Smooth muscle cell (in vitro differentiated cells): ENCODE measurements at regions not wholly inside any gene's neighbourhood (a gene's known extent, or its start where the extent isn't known, plus 50 kb on each side); places are given as distances from the start of the nearest gene placed in this dataset.

Experiments used
- DNase-seq: peaks from one replicate; lab custom pipeline; 2025; ENCODE audit not compliant: unreplicated experiment; lab: John Stamatoyannopoulos, UW
- H2AFZ ChIP-seq: fragments of 200-600 bp; sonication (generic); 2 replicates; pipeline ENCODE4 v1.6.0; 2016; ENCODE audit warnings: antibody characterized with exemption, low read depth, mild to moderate bottlenecking
- H3F3A ChIP-seq: fragments of 200-600 bp; sonication (generic); 2 replicates; pipeline ENCODE4 v1.6.0; 2017; ENCODE audit warnings: antibody characterized with exemption, low read depth
- H3K27ac ChIP-seq: fragments of 200-600 bp; sonication (generic); 2 replicates; pipeline ENCODE4 v1.5.1; 2016; ENCODE audit warnings: low read depth, mild to moderate bottlenecking
- H3K27me3 ChIP-seq: fragments of 200-600 bp; sonication (generic); 2 replicates; pipeline ENCODE4 v1.6.1; 2016; ENCODE audit warnings: low read depth, mild to moderate bottlenecking
- H3K36me3 ChIP-seq: fragments of 200-600 bp; sonication (generic); 2 replicates; pipeline ENCODE4 v1.5.1; 2016; ENCODE audit warnings: low read depth
- H3K4me1 ChIP-seq: fragments of 200-600 bp; sonication (generic); 2 replicates; pipeline ENCODE4 v1.5.1; 2016; ENCODE audit warnings: low read depth
- H3K4me2 ChIP-seq: fragments of 200-600 bp; sonication (generic); 2 replicates; pipeline ENCODE4 v1.6.0; 2016; ENCODE audit warnings: mild to moderate bottlenecking
- H3K4me3 ChIP-seq: fragments of 200-600 bp; sonication (generic); 2 replicates; pipeline ENCODE4 v1.5.1; 2016; ENCODE audit warnings: mild to moderate bottlenecking
- H3K79me2 ChIP-seq: fragments of 200-600 bp; sonication (generic); 2 replicates; pipeline ENCODE4 v1.6.0; 2016; ENCODE audit warnings: low read depth, mild to moderate bottlenecking
- H3K9ac ChIP-seq: fragments of 200-600 bp; sonication (generic); 2 replicates; pipeline ENCODE4 v1.6.0; 2016; ENCODE audit warnings: low read depth
- H3K9me3 ChIP-seq: fragments of 200-600 bp; sonication (generic); replicated peaks from 2 replicates; pipeline ENCODE4 v1.5.1; 2016; ENCODE audit warnings: low read depth
- H4K20me1 ChIP-seq: fragments of 200-600 bp; sonication (generic); 2 replicates; pipeline ENCODE4 v1.6.0; 2016; ENCODE audit warnings: low read depth
- CTCF ChIP-seq: fragments of 200-600 bp; sonication (generic); IDR thresholded peaks from 2 replicates; pipeline ENCODE4 v1.5.1; 2017; ENCODE audit warnings: borderline replicate concordance, mild to moderate bottlenecking, antibody characterized with exemption; ENCODE audit not compliant: insufficient read depth, poor library complexity, severe bottlenecking
- WGBS: methylation state at CpG from one replicate; pipeline ENCODE4 v1.1.7; 2016; ENCODE audit warnings: low lambda C conversion rate; 5-methylcytosine and 5-hydroxymethylcytosine counted together

GRCh38 chr7:115099906-115100305, 178.0 kb downstream of the MDFIC start:
- 21% methylated on average over 1 of the region's 1 CpG for WGBS
- Histone ChIP-seq H2AFZ (no peak overlapping the region), H3K27ac (no peak overlapping the region), H3K4me2 (no peak overlapping the region), H3K36me3 (no peaks in the 10 kb centered on the region), H4K20me1 (no peaks in the 10 kb centered on the region), H3K9me3 (no peaks in the 10 kb centered on the region), H3K4me1 (peaks cover 7% of the 10 kb centered on the region), H3F3A (no peaks in the 10 kb centered on the region), H3K9ac (no peak overlapping the region), H3K79me2 (no peaks in the 10 kb centered on the region), H3K27me3 (no peaks in the 10 kb centered on the region), H3K4me3 (no peak overlapping the region)
- DNase-seq: no peak
- no peak for TF ChIP-seq CTCF

- WGBS: 27% methylated on average over 3 of the region's 3 CpGs
- peak overlapping the region; percentile 81 for H2AFZ ChIP-seq
Measured at GRCh38 chr7:115097175-115097671, 175.3 kb downstream of the MDFIC start.

GRCh38 chr7:115096262-115096661, 174.4 kb downstream of the MDFIC start:
- H3K79me2 ChIP-seq: no peaks in the 10 kb centered on the region
- H3K27me3 ChIP-seq: no peaks in the 10 kb centered on the region
- no peak overlapping the region for H3K4me3 ChIP-seq
- H3K36me3 ChIP-seq: no peaks in the 10 kb centered on the region
- peaks cover 7% of the 10 kb centered on the region for H3K4me1 ChIP-seq
- no peak for DNase-seq
- no peak overlapping the region for H3K4me2 ChIP-seq
- no peak overlapping the region for H3K9ac ChIP-seq
- H4K20me1 ChIP-seq: no peaks in the 10 kb centered on the region
- WGBS: 96% methylated on average over 1 of the region's 1 CpG
- no peak for TF ChIP-seq CTCF
- H3F3A ChIP-seq: no peaks in the 10 kb centered on the region
- no peak overlapping the region for H2AFZ ChIP-seq
- no peaks in the 10 kb centered on the region for H3K9me3 ChIP-seq
- H3K27ac ChIP-seq: no peak overlapping the region

More at GRCh38 chr7:115097175-115097671, 175.3 kb downstream of the MDFIC start:
- H3K27me3 ChIP-seq: no peaks in the 10 kb centered on the region
- H3K27ac ChIP-seq: peak overlapping the region; percentile 76
- no peaks in the 10 kb centered on the region for H4K20me1 ChIP-seq
- peaks cover 7% of the 10 kb centered on the region for H3K4me1 ChIP-seq
- no peaks in the 10 kb centered on the region for H3K79me2 ChIP-seq
- DNase-seq: no peak
- H3F3A ChIP-seq: no peaks in the 10 kb centered on the region
- no peak for TF ChIP-seq CTCF
- no peaks in the 10 kb centered on the region for H3K36me3 ChIP-seq
- no peaks in the 10 kb centered on the region for H3K9me3 ChIP-seq
- H3K9ac ChIP-seq: peak overlapping the region; percentile 13
- no peak overlapping the region for H3K4me3 ChIP-seq
- peak overlapping the region; percentile 18 for H3K4me2 ChIP-seq

DNA sequence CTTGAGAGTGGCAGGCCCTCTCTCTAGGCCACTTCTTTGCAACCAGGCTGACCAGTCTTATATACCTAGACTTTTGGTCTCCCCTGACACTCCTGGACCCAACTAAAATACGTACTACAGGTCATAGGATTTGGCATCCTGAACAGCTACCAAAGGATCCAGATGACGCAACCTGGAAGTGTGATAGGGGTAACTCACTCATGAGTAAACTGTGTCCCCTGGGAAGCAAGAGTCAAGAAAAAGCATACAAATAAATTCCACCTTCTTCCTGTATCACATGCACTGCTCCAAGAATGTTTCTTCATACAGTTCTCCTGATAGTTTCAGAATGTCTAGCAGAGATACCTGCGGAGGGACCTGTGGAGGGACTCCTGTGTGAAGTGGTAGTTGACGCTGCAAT, 172.3 kb downstream of the MDFIC start:
- no peak for TF ChIP-seq CTCF

More for the DNA sequence above, 172.3 kb downstream of the MDFIC start:
- H3K4me2 ChIP-seq: no peak overlapping the region
- no peaks in the 10 kb centered on the region for H3F3A ChIP-seq
- no peaks in the 10 kb centered on the region for H3K27me3 ChIP-seq
- H2AFZ ChIP-seq: no peak overlapping the region
- H3K36me3 ChIP-seq: no peaks in the 10 kb centered on the region
- H3K4me1 ChIP-seq: peaks cover 7% of the 10 kb centered on the region
- no peaks in the 10 kb centered on the region for H3K9me3 ChIP-seq
- H3K9ac ChIP-seq: no peak overlapping the region
- H4K20me1 ChIP-seq: no peaks in the 10 kb centered on the region
- 94% methylated on average over 4 of the region's 4 CpGs for WGBS
- no peak for DNase-seq
- H3K4me3 ChIP-seq: no peak overlapping the region
- no peak overlapping the region for H3K27ac ChIP-seq
- no peaks in the 10 kb centered on the region for H3K79me2 ChIP-seq
